Fibroblast of lung (primary cell): ENCODE measurements at regions not wholly inside any gene's neighbourhood (a gene's known extent, or its start where the extent isn't known, plus 50 kb on each side); places are given as distances from the start of the nearest gene placed in this dataset.

Experiments
- DNase-seq, 2 donors: peaks; one replicate each; pipeline versions ENCODE4 v3.0.0 to v3.0.0-alpha.2; 2010; ENCODE audit warnings: low read depth in 2 of 2
- H2AFZ ChIP-seq: 2 replicates; pipeline ENCODE4 v1.5.1; 2012; ENCODE audit warnings: low read length, control low read depth, inconsistent platforms
- H3K27ac ChIP-seq: 2 replicates; pipeline ENCODE4 v1.5.1; 2011; ENCODE audit warnings: low read length, control low read depth; ENCODE audit not compliant: insufficient read depth
- H3K27me3 ChIP-seq: 2 replicates; pipeline ENCODE4 v1.5.1; 2011; ENCODE audit warnings: mild to moderate bottlenecking, low read length; ENCODE audit not compliant: control insufficient read depth, insufficient read depth
- H3K36me3 ChIP-seq: 2 replicates; pipeline ENCODE4 v1.5.1; 2011; ENCODE audit warnings: low read length; ENCODE audit not compliant: control insufficient read depth, insufficient read depth
- H3K4me1 ChIP-seq: 2 replicates; pipeline ENCODE4 v1.5.1; 2011; ENCODE audit warnings: low read length; ENCODE audit not compliant: control insufficient read depth, insufficient read depth; ENCODE audit errors: extremely low read depth
- H3K4me2 ChIP-seq: 2 replicates; pipeline ENCODE4 v1.5.1; 2011; ENCODE audit warnings: low read length, control low read depth; ENCODE audit not compliant: insufficient read depth; ENCODE audit errors: extremely low read depth
- H3K4me3 ChIP-seq, 4 experiments: fragments of 200-600 bp in 1 of 4; sonication (generic) in 1 of 4; replicated peaks in 1 of 4; 2 replicates each; pipeline ENCODE4 v1.5.1; 2011 to 2016; ENCODE audit warnings: low read length in 4 of 4, low read depth in 3 of 4, mild to moderate bottlenecking in 3 of 4, control low read depth in 2 of 4, inconsistent platforms in 1 of 4, mixed read lengths in 1 of 4; ENCODE audit not compliant: insufficient read depth in 1 of 4; ENCODE audit errors: control extremely low read depth in 1 of 4
- H3K79me2 ChIP-seq: 2 replicates; pipeline ENCODE4 v1.5.1; 2012; ENCODE audit warnings: mild to moderate bottlenecking, low read length, inconsistent platforms; ENCODE audit not compliant: control insufficient read depth, insufficient read depth
- H3K9ac ChIP-seq: 2 replicates; pipeline ENCODE4 v1.5.1; 2011; ENCODE audit warnings: mild to moderate bottlenecking, low read length, control low read depth; ENCODE audit not compliant: insufficient read depth
- H3K9me3 ChIP-seq: 2 replicates; pipeline ENCODE4 v1.5.1; 2012; ENCODE audit warnings: low read depth, low read length; ENCODE audit not compliant: control insufficient read depth, insufficient read depth
- H4K20me1 ChIP-seq: 2 replicates; pipeline ENCODE4 v1.5.1; 2011; ENCODE audit warnings: low read length; ENCODE audit not compliant: control insufficient read depth, insufficient read depth; ENCODE audit errors: extremely low read depth
- EZH2 ChIP-seq: IDR thresholded peaks from 2 replicates; pipeline ENCODE4 v1.5.1; 2012; ENCODE audit warnings: low read length, control low read depth, mild to moderate bottlenecking; ENCODE audit errors: missing control alignments
- TF ChIP-seq, protein P1 (sequence below), 2 donors: IDR thresholded peaks in 1 of 2; conservative IDR thresholded peaks in 1 of 2; 1 replicate in 1 of 2; 2 replicates in 1 of 2; pipeline ENCODE4 v1.5.1; 2011 to 2012; ENCODE audit warnings: low read length in 2 of 2, control low read depth in 1 of 2, inconsistent platforms in 1 of 2, low read depth in 1 of 2, mild to moderate bottlenecking in 1 of 2

DNA sequence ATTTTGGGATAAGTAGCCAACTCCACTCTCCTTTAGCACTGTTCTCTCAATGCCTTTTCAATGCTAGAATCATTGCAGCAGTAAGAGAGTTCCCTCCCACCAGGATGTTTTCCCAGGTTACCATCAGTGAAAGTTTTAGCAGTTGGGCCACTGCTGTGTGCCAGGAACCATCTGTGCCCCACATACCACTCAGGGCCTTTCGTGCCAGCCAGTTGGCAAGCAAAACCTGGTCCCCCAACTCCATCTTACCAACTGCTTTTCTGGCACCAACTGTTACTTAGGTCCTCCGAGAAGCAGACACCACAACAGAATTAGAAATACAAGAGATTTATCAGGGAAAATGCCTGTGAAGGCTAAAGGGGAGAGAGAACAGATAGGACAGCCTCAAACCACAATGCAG is 533.4 kb upstream of the NBEA start:
- no peak for DNase-seq
- H3K27me3 ChIP-seq: no peaks in the 10 kb centered on the region
- no peaks in the 10 kb centered on the region for H3K79me2 ChIP-seq
- H2AFZ ChIP-seq: no peak overlapping the region
- no peak overlapping the region for H3K9ac ChIP-seq
- TF ChIP-seq, protein P1, sequence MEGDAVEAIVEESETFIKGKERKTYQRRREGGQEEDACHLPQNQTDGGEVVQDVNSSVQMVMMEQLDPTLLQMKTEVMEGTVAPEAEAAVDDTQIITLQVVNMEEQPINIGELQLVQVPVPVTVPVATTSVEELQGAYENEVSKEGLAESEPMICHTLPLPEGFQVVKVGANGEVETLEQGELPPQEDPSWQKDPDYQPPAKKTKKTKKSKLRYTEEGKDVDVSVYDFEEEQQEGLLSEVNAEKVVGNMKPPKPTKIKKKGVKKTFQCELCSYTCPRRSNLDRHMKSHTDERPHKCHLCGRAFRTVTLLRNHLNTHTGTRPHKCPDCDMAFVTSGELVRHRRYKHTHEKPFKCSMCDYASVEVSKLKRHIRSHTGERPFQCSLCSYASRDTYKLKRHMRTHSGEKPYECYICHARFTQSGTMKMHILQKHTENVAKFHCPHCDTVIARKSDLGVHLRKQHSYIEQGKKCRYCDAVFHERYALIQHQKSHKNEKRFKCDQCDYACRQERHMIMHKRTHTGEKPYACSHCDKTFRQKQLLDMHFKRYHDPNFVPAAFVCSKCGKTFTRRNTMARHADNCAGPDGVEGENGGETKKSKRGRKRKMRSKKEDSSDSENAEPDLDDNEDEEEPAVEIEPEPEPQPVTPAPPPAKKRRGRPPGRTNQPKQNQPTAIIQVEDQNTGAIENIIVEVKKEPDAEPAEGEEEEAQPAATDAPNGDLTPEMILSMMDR (conservative IDR thresholded peaks at IDR 0.05 in 1 of 2, IDR thresholded peaks at IDR 0.05 in 1 of 2; ENCODE audit: low read depth in 1 of 2, low read length in 2 of 2): no peak
- TF ChIP-seq EZH2: no peak
- no peaks in the 10 kb centered on the region for H4K20me1 ChIP-seq
- no peak overlapping the region for H3K4me2 ChIP-seq
- no peaks in the 10 kb centered on the region for H3K9me3 ChIP-seq
- H3K36me3 ChIP-seq: no peaks in the 10 kb centered on the region
- H3K27ac ChIP-seq: no peak overlapping the region
- no peak overlapping the region for H3K4me3 ChIP-seq
- H3K4me1 ChIP-seq: no peaks in the 10 kb centered on the region

DNA sequence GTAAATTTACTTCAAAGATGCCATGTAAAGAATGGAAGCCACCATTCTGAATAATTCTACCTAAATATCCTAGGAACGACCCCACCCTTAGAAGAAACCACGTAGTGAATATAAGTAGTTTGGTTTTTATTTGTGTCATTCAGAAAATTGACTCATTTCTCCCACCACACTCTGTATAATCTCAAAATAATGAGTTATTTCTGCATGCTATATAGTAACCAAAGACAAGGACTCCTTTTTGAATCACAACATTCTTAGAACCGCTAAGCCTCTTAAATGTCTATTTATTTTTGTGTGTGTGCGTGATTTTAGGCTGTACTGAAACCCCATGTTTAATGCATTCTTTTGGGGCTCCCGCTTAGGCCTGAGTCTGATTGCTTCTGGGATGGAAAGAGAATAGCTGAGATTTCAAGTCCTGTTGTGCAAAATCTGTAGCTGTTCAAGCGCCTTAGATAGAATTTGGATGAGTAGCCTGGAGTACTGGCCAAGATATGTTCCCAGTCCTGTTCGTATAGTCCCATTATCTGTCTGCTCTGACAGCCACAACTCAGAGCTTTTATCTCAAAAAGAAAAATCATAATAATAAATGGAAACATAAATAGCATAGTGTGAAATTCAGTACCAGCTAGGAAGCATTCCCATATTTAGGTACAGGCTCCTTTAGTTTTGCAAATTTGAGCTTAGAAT is 532.4 kb upstream of the NBEA start:
- no peak for DNase-seq
- H3K9ac ChIP-seq: no peak overlapping the region
- TF ChIP-seq, protein P1 (conservative IDR thresholded peaks at IDR 0.05 in 1 of 2, IDR thresholded peaks at IDR 0.05 in 1 of 2; ENCODE audit: low read depth in 1 of 2, low read length in 2 of 2): no peak
- no peak for TF ChIP-seq EZH2
- no peaks in the 10 kb centered on the region for H3K79me2 ChIP-seq
- H3K4me1 ChIP-seq: no peaks in the 10 kb centered on the region
- H3K36me3 ChIP-seq: no peaks in the 10 kb centered on the region
- no peak overlapping the region for H3K27ac ChIP-seq
- no peak overlapping the region for H3K4me3 ChIP-seq
- no peak overlapping the region for H2AFZ ChIP-seq
- H3K9me3 ChIP-seq: no peaks in the 10 kb centered on the region
- no peaks in the 10 kb centered on the region for H3K27me3 ChIP-seq
- H4K20me1 ChIP-seq: no peaks in the 10 kb centered on the region
- H3K4me2 ChIP-seq: no peak overlapping the region

DNA sequence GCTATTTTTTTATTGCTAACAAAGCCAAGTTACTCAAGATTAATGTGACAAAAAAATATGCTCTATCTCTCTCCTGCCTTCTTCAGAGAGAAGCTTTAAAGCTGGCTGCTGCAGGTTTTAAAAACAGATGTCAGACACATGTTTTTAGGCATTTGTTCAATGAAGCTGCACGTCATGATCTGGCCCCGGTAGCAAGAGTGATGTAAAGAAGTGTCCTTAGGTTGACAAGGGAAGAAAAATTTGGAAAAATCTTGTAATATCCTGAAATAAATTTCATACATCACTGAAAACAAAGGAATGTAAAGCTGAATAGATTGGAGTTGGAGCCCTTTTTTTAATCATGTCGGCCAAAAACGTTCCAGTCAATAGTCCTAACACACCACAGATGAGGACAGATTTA is 531.4 kb upstream of the NBEA start:
- Histone ChIP-seq H3K4me2 (no peak overlapping the region), H3K4me1 (no peaks in the 10 kb centered on the region), H2AFZ (no peak overlapping the region), H3K27ac (no peak overlapping the region), H4K20me1 (no peaks in the 10 kb centered on the region), H3K9ac (no peak overlapping the region), H3K36me3 (no peaks in the 10 kb centered on the region), H3K27me3 (no peaks in the 10 kb centered on the region), H3K9me3 (no peaks in the 10 kb centered on the region), H3K79me2 (no peaks in the 10 kb centered on the region), H3K4me3 (no peak overlapping the region)
- no peak for TF ChIP-seq EZH2
- TF ChIP-seq, protein P1 (conservative IDR thresholded peaks at IDR 0.05 in 1 of 2, IDR thresholded peaks at IDR 0.05 in 1 of 2; ENCODE audit: low read depth in 1 of 2, low read length in 2 of 2): no peak
- DNase-seq: peak; percentile 29 to 56
